ENCODE measurements at regions not wholly inside any gene's neighbourhood (a gene's known extent, or its start where the extent isn't known, plus 50 kb on each side); places are given as distances from the start of the nearest gene placed in this dataset.

GRCh38 chr2:120654381-120655134 lies 81.1 kb upstream of the GLI2 start:
- H3K36me3 ChIP-seq (replicated peaks; ENCODE audit: insufficient read depth, low read depth): no peaks in the 10 kb centered on the region
- peaks cover 14% of the 10 kb centered on the region for H3K9me3 ChIP-seq (ENCODE audit: low read depth)
- no peak overlapping the region for H2AFZ ChIP-seq
- H3K27me3 ChIP-seq: no peaks in the 10 kb centered on the region
- DNase-seq (ENCODE audit: low spot score): no peak
- WGBS (ENCODE audit: low lambda C conversion rate, missing lambda C conversion rate): 68% methylated on average over 31 of the region's 54 CpGs
- H3K27ac ChIP-seq: no peak overlapping the region
- TF ChIP-seq, protein P1, sequence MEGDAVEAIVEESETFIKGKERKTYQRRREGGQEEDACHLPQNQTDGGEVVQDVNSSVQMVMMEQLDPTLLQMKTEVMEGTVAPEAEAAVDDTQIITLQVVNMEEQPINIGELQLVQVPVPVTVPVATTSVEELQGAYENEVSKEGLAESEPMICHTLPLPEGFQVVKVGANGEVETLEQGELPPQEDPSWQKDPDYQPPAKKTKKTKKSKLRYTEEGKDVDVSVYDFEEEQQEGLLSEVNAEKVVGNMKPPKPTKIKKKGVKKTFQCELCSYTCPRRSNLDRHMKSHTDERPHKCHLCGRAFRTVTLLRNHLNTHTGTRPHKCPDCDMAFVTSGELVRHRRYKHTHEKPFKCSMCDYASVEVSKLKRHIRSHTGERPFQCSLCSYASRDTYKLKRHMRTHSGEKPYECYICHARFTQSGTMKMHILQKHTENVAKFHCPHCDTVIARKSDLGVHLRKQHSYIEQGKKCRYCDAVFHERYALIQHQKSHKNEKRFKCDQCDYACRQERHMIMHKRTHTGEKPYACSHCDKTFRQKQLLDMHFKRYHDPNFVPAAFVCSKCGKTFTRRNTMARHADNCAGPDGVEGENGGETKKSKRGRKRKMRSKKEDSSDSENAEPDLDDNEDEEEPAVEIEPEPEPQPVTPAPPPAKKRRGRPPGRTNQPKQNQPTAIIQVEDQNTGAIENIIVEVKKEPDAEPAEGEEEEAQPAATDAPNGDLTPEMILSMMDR (IDR thresholded peaks at IDR 0.05; ENCODE audit: poor library complexity): no peak
- TF ChIP-seq EZH2 (IDR thresholded peaks at IDR 0.05; ENCODE audit: borderline replicate concordance) (no peak), EZH2phosphoT487 (IDR thresholded peaks at IDR 0.05; ENCODE audit: low read depth, severe bottlenecking, unreplicated experiment) (no peak)
- no peak overlapping the region for H3K4me2 ChIP-seq
- H3K4me1 ChIP-seq (ENCODE audit: insufficient read depth): no peaks in the 10 kb centered on the region
- H3K79me2 ChIP-seq: no peaks in the 10 kb centered on the region
- no peaks in the 10 kb centered on the region for H3K9me2 ChIP-seq (replicated peaks; ENCODE audit: insufficient read depth)
- no peak overlapping the region for H3K4me3 ChIP-seq
- H4K20me1 ChIP-seq (ENCODE audit: insufficient read depth, poor library complexity, severe bottlenecking): no peaks in the 10 kb centered on the region

GRCh38 chr2:120656273-120656950 lies 79.3 kb upstream of the GLI2 start:
- no peaks in the 10 kb centered on the region for H3K4me1 ChIP-seq (ENCODE audit: insufficient read depth)
- no peaks in the 10 kb centered on the region for H3K36me3 ChIP-seq (replicated peaks; ENCODE audit: insufficient read depth, low read depth)
- H3K9me3 ChIP-seq (ENCODE audit: low read depth): no peaks in the 10 kb centered on the region
- TF ChIP-seq EZH2 (IDR thresholded peaks at IDR 0.05; ENCODE audit: borderline replicate concordance): no peak
- TF ChIP-seq EZH2phosphoT487 (IDR thresholded peaks at IDR 0.05; ENCODE audit: low read depth, severe bottlenecking, unreplicated experiment): no peak
- TF ChIP-seq, protein P1 (IDR thresholded peaks at IDR 0.05; ENCODE audit: poor library complexity): no peak
- no peak overlapping the region for H3K4me3 ChIP-seq
- no peak for DNase-seq (ENCODE audit: low spot score)
- H3K79me2 ChIP-seq: no peaks in the 10 kb centered on the region
- H3K27ac ChIP-seq: no peak overlapping the region
- WGBS (ENCODE audit: low lambda C conversion rate, missing lambda C conversion rate): 90% methylated on average over 19 of the region's 19 CpGs
- no peak overlapping the region for H3K4me2 ChIP-seq
- H2AFZ ChIP-seq: no peak overlapping the region
- H4K20me1 ChIP-seq (ENCODE audit: insufficient read depth, poor library complexity, severe bottlenecking): no peaks in the 10 kb centered on the region
- no peaks in the 10 kb centered on the region for H3K27me3 ChIP-seq
- H3K9me2 ChIP-seq (replicated peaks; ENCODE audit: insufficient read depth): no peaks in the 10 kb centered on the region

DNA sequence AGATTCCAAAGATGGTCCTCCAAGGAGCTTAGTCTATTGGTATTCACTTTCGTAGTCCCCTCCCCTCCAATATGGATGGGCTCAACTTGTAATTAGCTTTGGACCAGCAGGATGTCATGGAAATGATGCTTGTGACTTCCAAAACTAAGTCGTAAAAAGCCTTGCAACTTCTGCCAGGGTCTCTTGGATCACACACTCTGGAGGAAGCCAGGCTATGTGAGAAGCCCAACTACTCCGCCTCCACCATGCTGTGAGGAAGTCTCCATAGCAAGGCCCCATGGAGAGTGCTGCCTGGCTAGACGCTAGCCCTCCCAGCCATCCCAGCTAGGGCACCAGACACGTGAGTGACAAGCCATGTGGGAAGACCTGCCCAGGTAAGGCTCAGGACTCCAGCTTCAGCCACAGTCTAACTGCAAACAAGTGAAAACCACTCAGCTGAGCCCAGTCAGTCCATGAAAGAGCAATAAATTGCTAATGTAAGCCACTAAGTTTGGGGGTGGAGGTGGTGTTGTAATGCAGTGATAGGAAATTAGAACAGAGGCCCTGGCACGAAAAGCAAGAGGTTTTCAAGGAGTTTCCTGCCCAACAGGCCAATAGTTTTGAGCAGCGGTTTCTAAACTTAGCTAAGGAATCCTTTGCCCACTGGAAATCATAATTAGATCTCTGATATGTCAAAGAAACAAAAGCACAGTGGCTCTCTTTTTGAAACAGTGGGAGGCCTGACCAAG lies 77.5 kb upstream of the GLI2 start:
- H2AFZ ChIP-seq: no peak overlapping the region
- H3K36me3 ChIP-seq (replicated peaks; ENCODE audit: insufficient read depth, low read depth): no peaks in the 10 kb centered on the region
- H3K4me3 ChIP-seq: no peak overlapping the region
- H4K20me1 ChIP-seq (ENCODE audit: insufficient read depth, poor library complexity, severe bottlenecking): no peaks in the 10 kb centered on the region
- H3K79me2 ChIP-seq: no peaks in the 10 kb centered on the region
- no peak for DNase-seq (ENCODE audit: low spot score)
- no peak overlapping the region for H3K27ac ChIP-seq
- TF ChIP-seq, protein P1 (IDR thresholded peaks at IDR 0.05; ENCODE audit: poor library complexity): no peak
- H3K9me3 ChIP-seq (ENCODE audit: low read depth): no peaks in the 10 kb centered on the region
- WGBS (ENCODE audit: low lambda C conversion rate, missing lambda C conversion rate): 94% methylated on average over 7 of the region's 7 CpGs
- H3K4me1 ChIP-seq (ENCODE audit: insufficient read depth): no peaks in the 10 kb centered on the region
- no peak overlapping the region for H3K4me2 ChIP-seq
- no peaks in the 10 kb centered on the region for H3K9me2 ChIP-seq (replicated peaks; ENCODE audit: insufficient read depth)
- no peaks in the 10 kb centered on the region for H3K27me3 ChIP-seq

All from hepatocyte (in vitro differentiated cells).